Mesenchymal stem cell (in vitro differentiated cells and primary cell): ENCODE measurements at regions not wholly inside any gene's neighbourhood (a gene's known extent, or its start where the extent isn't known, plus 50 kb on each side); places are given as distances from the start of the nearest gene placed in this dataset.

Experiments
- DNase-seq: peaks from one replicate; pipeline ENCODE4 v3.0.0-alpha.2; 2013
- H2AFZ ChIP-seq: one replicate; pipeline ENCODE4 v1.6.1; 2013; ENCODE audit warnings: low read depth, mild to moderate bottlenecking, control low read depth, inconsistent platforms, low read length, moderate library complexity
- H2AK5ac ChIP-seq: 2 replicates; pipeline ENCODE4 v1.6.1; 2013; ENCODE audit warnings: low read length, moderate library complexity, mild to moderate bottlenecking, inconsistent platforms; ENCODE audit not compliant: severe bottlenecking
- H2BK120ac ChIP-seq: one replicate; pipeline ENCODE4 v1.6.1; 2013; ENCODE audit warnings: low read depth, mild to moderate bottlenecking, inconsistent platforms, low read length, moderate library complexity
- H2BK12ac ChIP-seq, 2 experiments: one replicate each; pipeline ENCODE4 v1.6.1; 2013; ENCODE audit warnings: inconsistent platforms in 2 of 2, low read length in 2 of 2, mild to moderate bottlenecking in 2 of 2, moderate library complexity in 2 of 2, control low read depth in 1 of 2
- H2BK15ac ChIP-seq: one replicate; pipeline ENCODE4 v1.6.1; 2013; ENCODE audit warnings: mild to moderate bottlenecking, low read depth, inconsistent platforms; ENCODE audit not compliant: poor library complexity, severe bottlenecking
- H2BK5ac ChIP-seq: 2 replicates; pipeline ENCODE4 v1.6.1; 2013; ENCODE audit warnings: low read depth, mild to moderate bottlenecking, low read length, control low read depth, inconsistent platforms; ENCODE audit not compliant: poor library complexity, severe bottlenecking
- H3K14ac ChIP-seq, 2 experiments: one replicate each; pipeline ENCODE4 v1.6.1; 2013; ENCODE audit warnings: inconsistent platforms in 2 of 2, low read length in 2 of 2, control low read depth in 1 of 2, mild to moderate bottlenecking in 1 of 2, moderate library complexity in 1 of 2
- H3K18ac ChIP-seq, 2 experiments: one replicate each; pipeline ENCODE4 v1.6.1; 2013; ENCODE audit warnings: inconsistent platforms in 2 of 2, low read length in 2 of 2, control low read depth in 1 of 2, low read depth in 1 of 2, mild to moderate bottlenecking in 1 of 2
- H3K23ac ChIP-seq, 2 experiments: one replicate each; pipeline ENCODE4 v1.6.1; 2013; ENCODE audit warnings: inconsistent platforms in 2 of 2, low read length in 2 of 2, mild to moderate bottlenecking in 2 of 2, moderate library complexity in 2 of 2, control low read depth in 1 of 2
- H3K27ac ChIP-seq: 2 replicates; pipeline ENCODE4 v1.5.1; 2013; ENCODE audit warnings: mild to moderate bottlenecking, moderate library complexity, low read length, control low read depth, inconsistent platforms; ENCODE audit not compliant: poor library complexity, severe bottlenecking
- H3K27me3 ChIP-seq, 2 experiments: 2 replicates each; pipeline versions ENCODE4 v1.6.1 to v1.7.0; 2013; ENCODE audit warnings: low read length in 2 of 2, mild to moderate bottlenecking in 2 of 2, moderate library complexity in 2 of 2, control low read depth in 1 of 2, inconsistent platforms in 1 of 2; ENCODE audit not compliant: control insufficient read depth in 1 of 2, insufficient read depth in 1 of 2
- H3K36me3 ChIP-seq, 2 experiments: 2 replicates each; pipeline versions ENCODE4 v1.6.1 to v1.7.0; 2013; ENCODE audit warnings: low read length in 2 of 2, control low read depth in 1 of 2, inconsistent platforms in 1 of 2, low read depth in 1 of 2, mild to moderate bottlenecking in 1 of 2; ENCODE audit not compliant: insufficient read depth in 2 of 2, control insufficient read depth in 1 of 2
- H3K4ac ChIP-seq, 2 experiments: one replicate each; pipeline ENCODE4 v1.6.1; 2013; ENCODE audit warnings: inconsistent platforms in 2 of 2, low read length in 2 of 2, mild to moderate bottlenecking in 2 of 2, moderate library complexity in 2 of 2, control low read depth in 1 of 2, low read depth in 1 of 2
- H3K4me1 ChIP-seq: 2 replicates; pipeline ENCODE4 v1.6.1; 2013; ENCODE audit warnings: low read depth, low read length, control low read depth; ENCODE audit not compliant: control insufficient read depth, insufficient read depth
- H3K4me2 ChIP-seq: 2 replicates; pipeline ENCODE4 v1.6.1; 2013; ENCODE audit warnings: low read length, mild to moderate bottlenecking, inconsistent platforms; ENCODE audit not compliant: poor library complexity, severe bottlenecking
- H3K4me3 ChIP-seq, 2 experiments: 2 replicates each; pipeline versions ENCODE4 v1.5.1 to v1.7.0; 2013; ENCODE audit warnings: low read length in 2 of 2, mild to moderate bottlenecking in 2 of 2, control low read depth in 1 of 2, low read depth in 1 of 2; ENCODE audit not compliant: insufficient read depth in 1 of 2
- H3K79me1 ChIP-seq: replicated peaks from 2 replicates; pipeline ENCODE4 v1.6.1; 2013; ENCODE audit warnings: mild to moderate bottlenecking, control low read depth, low read length, inconsistent platforms; ENCODE audit not compliant: poor library complexity, severe bottlenecking
- H3K9ac ChIP-seq: 2 replicates; pipeline ENCODE4 v1.7.0; 2013; ENCODE audit warnings: mild to moderate bottlenecking, low read length, moderate library complexity
- H3K9me3 ChIP-seq: 2 replicates; pipeline ENCODE4 v1.7.0; 2013; ENCODE audit warnings: mild to moderate bottlenecking, low read length; ENCODE audit not compliant: control insufficient read depth
- H4K8ac ChIP-seq: one replicate; pipeline ENCODE4 v1.6.1; 2013; ENCODE audit warnings: inconsistent platforms, mild to moderate bottlenecking, low read length, moderate library complexity
- H4K91ac ChIP-seq: one replicate; pipeline ENCODE4 v1.6.1; 2013; ENCODE audit warnings: mild to moderate bottlenecking, low read length, inconsistent platforms
- WGBS: methylation state at CpG from one replicate; pipeline ENCODE4 v1.1.7; 2013; ENCODE audit warnings: mixed read lengths; 5-methylcytosine and 5-hydroxymethylcytosine counted together

DNA sequence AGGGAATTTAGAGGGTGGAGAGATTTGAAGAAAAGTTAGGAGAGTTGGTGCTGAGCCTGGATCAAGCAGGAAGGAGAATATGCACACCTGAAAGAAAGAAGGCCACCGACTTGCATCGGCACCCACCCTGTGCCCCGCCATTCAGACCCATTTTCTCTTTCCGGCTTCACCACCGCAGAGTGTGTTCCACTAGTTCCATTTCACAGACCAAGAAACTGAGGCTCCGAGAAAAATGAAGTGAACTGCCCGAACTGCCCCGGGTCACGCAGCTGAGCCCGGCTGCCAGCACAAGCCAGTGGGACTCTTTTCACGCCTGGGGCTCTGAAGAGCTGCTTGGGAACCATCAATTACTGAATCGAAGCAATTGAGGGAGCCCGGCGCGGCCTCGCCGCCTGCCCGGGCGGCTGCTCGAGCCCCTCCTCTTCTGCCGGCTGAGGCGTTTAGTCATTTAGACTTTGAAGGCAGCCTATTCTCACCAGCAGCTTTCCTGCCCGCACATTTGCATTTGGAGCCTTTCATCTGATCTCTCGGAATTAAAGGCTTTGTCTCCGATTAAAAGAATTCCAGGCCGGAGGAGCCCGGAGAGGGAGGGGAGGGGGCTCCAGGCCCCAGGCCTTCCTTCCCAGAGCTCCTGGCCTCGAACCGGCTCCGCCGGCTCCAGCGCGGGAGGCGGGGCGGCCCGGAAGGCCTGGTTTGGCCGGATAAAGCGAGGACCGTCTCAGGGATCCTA, 140.2 kb upstream of the PJA1 start:
- H3K4me3 ChIP-seq: no peak overlapping the region
- H2BK5ac ChIP-seq: no peak overlapping the region
- H3K27ac ChIP-seq: no peak overlapping the region
- no peaks in the 10 kb centered on the region for H3K4me1 ChIP-seq
- no peaks in the 10 kb centered on the region for H3K36me3 ChIP-seq
- H2AFZ ChIP-seq: no peak overlapping the region
- no peak for DNase-seq
- H3K9me3 ChIP-seq: no peaks in the 10 kb centered on the region
- H3K18ac ChIP-seq: no peak overlapping the region
- H3K79me1 ChIP-seq: no peaks in the 10 kb centered on the region
- no peak overlapping the region for H4K91ac ChIP-seq
- no peak overlapping the region for H2BK15ac ChIP-seq
- no peak overlapping the region for H2BK120ac ChIP-seq
- no peak overlapping the region for H3K4ac ChIP-seq
- no peak overlapping the region for H3K14ac ChIP-seq
- 24% methylated on average over 29 of the region's 39 CpGs for WGBS
- no peak overlapping the region for H4K8ac ChIP-seq
- no peak overlapping the region for H2AK5ac ChIP-seq
- H3K27me3 ChIP-seq: peaks cover 21 to 83% of the 10 kb centered on the region in 2 experiments
- H3K9ac ChIP-seq: no peak overlapping the region
- no peak overlapping the region for H3K4me2 ChIP-seq
- H3K23ac ChIP-seq: no peak overlapping the region
- no peak overlapping the region for H2BK12ac ChIP-seq

DNA sequence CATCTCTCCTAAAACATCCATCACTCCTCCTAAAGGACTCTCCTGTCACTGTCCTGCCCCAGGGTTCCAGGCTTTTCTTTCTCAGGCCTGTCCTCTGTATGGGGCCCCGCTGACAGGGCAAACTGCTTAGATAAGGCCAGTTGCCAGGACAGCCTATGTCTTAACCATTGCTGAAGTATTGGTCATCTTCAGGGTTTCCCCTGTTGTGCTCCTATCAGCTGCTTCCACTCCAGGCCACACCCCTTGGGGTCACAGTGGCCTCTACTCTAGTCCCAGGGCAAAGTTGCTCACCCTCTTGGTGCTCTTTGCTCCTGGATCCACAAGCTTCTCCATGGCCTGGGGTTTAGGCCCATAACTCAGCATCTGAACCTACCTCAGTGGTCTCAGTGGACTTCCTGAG, 138.0 kb upstream of the PJA1 start:
- H4K91ac ChIP-seq: no peak overlapping the region
- no peak overlapping the region for H3K4me2 ChIP-seq
- H4K8ac ChIP-seq: no peak overlapping the region
- WGBS: 62% methylated on average over 1 of the region's 1 CpG
- no peaks in the 10 kb centered on the region for H3K9me3 ChIP-seq
- H3K36me3 ChIP-seq: no peaks in the 10 kb centered on the region
- DNase-seq: no peak
- H3K9ac ChIP-seq: no peak overlapping the region
- no peaks in the 10 kb centered on the region for H3K4me1 ChIP-seq
- H3K18ac ChIP-seq: no peak overlapping the region
- H2AFZ ChIP-seq: no peak overlapping the region
- H2BK5ac ChIP-seq: no peak overlapping the region
- peaks cover 21 to 75% of the 10 kb centered on the region in 2 experiments for H3K27me3 ChIP-seq
- H2BK12ac ChIP-seq: no peak overlapping the region
- no peak overlapping the region for H3K4ac ChIP-seq
- H3K79me1 ChIP-seq: no peaks in the 10 kb centered on the region
- H2BK15ac ChIP-seq: no peak overlapping the region
- no peak overlapping the region for H3K27ac ChIP-seq
- H3K4me3 ChIP-seq: no peak overlapping the region
- no peak overlapping the region for H2AK5ac ChIP-seq
- H3K14ac ChIP-seq: no peak overlapping the region
- H2BK120ac ChIP-seq: no peak overlapping the region
- H3K23ac ChIP-seq: no peak overlapping the region

DNA sequence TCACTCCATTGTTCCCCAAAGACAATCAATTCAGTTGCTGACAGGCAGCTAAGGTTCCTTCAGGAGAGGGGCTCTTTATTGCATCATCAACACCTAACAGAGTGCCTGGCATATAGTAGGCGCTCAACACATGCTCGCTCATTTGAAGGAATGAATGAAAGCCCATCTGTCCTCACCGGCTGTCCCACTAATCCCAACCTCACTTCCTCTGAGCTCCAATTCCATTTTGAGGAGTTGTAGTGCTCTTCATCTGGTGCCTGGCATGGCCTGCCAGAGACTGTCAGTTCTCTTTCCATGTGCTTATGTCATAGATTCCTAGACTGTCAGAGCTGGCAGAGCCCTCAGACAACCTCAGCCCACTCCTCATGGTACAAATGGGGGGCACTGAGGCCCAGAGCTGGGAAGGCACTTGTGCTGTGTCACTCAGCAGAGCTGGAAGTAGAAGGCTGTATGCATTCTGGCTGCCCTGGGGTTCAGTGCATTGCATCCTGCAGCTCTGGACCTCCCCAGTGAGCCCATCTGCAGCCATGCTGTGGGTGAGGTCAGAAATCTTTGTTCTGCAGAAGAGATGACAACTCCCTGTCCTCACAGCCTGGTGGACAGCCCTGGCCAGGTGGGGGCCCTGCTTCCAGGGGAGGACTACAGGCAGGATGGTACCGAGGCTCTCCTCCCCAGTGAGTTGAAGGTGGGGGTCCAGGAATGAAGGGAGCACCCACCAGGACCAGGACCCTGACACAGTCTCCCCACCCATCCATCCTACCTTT, 134.9 kb upstream of the PJA1 start:
- no peak overlapping the region for H4K8ac ChIP-seq
- 87% methylated on average over 3 of the region's 4 CpGs for WGBS

DNA sequence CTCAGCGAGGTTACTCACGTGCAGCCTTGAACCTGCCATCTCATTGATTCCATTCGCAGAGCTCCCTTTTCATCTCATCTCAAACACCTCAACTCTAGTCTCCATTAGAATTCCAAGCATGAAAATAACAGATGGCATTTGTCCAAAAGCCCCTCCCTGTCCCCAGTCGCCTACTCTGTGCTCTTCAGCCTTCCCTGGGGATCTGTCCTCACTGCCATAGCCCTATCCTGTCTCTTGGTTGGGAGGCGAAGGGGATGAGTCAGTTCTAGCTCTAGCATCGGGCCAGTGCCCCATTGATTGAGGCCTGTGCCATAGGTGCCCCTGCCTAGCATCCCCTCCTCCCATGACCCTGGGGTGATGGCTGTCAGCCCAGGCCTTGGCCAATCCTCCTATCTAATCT, 134.0 kb upstream of the PJA1 start:
- Histone ChIP-seq H3K36me3 (no peaks in the 10 kb centered on the region), H3K4me2 (no peak overlapping the region), H2BK15ac (no peak overlapping the region), H2BK5ac (no peak overlapping the region), H3K9me3 (no peaks in the 10 kb centered on the region), H3K4me1 (no peaks in the 10 kb centered on the region), H4K91ac (no peak overlapping the region), H3K27ac (no peak overlapping the region), H3K9ac (no peak overlapping the region), H3K79me1 (no peaks in the 10 kb centered on the region), H4K8ac (no peak overlapping the region), H3K4me3 (no peak overlapping the region), H3K27me3 (peaks cover 0 to 55% of the 10 kb centered on the region in 2 experiments), H3K4ac (no peak overlapping the region), H2AFZ (no peak overlapping the region), H2BK120ac (no peak overlapping the region), H3K18ac (no peak overlapping the region), H2AK5ac (no peak overlapping the region), H2BK12ac (no peak overlapping the region), H3K23ac (no peak overlapping the region), H3K14ac (no peak overlapping the region)
- 71% methylated on average over 6 of the region's 6 CpGs for WGBS
- no peak for DNase-seq

More for the DNA sequence above, 134.9 kb upstream of the PJA1 start:
- no peak overlapping the region for H3K23ac ChIP-seq
- H2BK15ac ChIP-seq: no peak overlapping the region
- H3K4me3 ChIP-seq: no peak overlapping the region
- no peak overlapping the region for H3K4me2 ChIP-seq
- no peaks in the 10 kb centered on the region for H3K36me3 ChIP-seq
- no peaks in the 10 kb centered on the region for H3K79me1 ChIP-seq
- no peak overlapping the region for H3K18ac ChIP-seq
- no peak overlapping the region for H3K14ac ChIP-seq
- no peak overlapping the region for H2BK120ac ChIP-seq
- H4K91ac ChIP-seq: no peak overlapping the region
- no peaks in the 10 kb centered on the region for H3K9me3 ChIP-seq
- no peak overlapping the region for H3K27ac ChIP-seq
- peaks cover under 1 to 58% of the 10 kb centered on the region in 2 experiments for H3K27me3 ChIP-seq
- no peak overlapping the region for H2BK12ac ChIP-seq
- H3K9ac ChIP-seq: no peak overlapping the region
- no peak for DNase-seq
- no peak overlapping the region for H2AFZ ChIP-seq
- H3K4me1 ChIP-seq: no peaks in the 10 kb centered on the region
- H2BK5ac ChIP-seq: no peak overlapping the region
- H3K4ac ChIP-seq: no peak overlapping the region
- H2AK5ac ChIP-seq: no peak overlapping the region
